HFF-Myc (cell line): ENCODE measurements at regions not wholly inside any gene's neighbourhood (a gene's known extent, or its start where the extent isn't known, plus 50 kb on each side); places are given as distances from the start of the nearest gene placed in this dataset.
"Not testable (repeated sequence)": the region's sequence is repeated elsewhere in the genome, so short reads cannot be mapped to it uniquely, and the experiment has no call there.

Experiments
- DNase-seq: peaks from one replicate; pipeline ENCODE4 v3.0.0-alpha.2; 2011; ENCODE audit warnings: low read depth; ENCODE audit errors: extremely low read depth
- H3K4me3 ChIP-seq: replicated peaks from 2 replicates; pipeline ENCODE4 v1.5.1; 2011; ENCODE audit warnings: low read depth, mild to moderate bottlenecking, control low read depth, low read length
- CTCF ChIP-seq: IDR thresholded peaks from 2 replicates; pipeline ENCODE4 v1.5.1; 2012; ENCODE audit warnings: mild to moderate bottlenecking, low read depth, low read length, control low read depth; ENCODE audit errors: missing control alignments

- no peak for TF ChIP-seq CTCF
- no peak overlapping the region for H3K4me3 ChIP-seq
- DNase-seq = no peak
These were observed 702.9 kb downstream of the BCL11A start for GRCh38 chr2:59850554-59850953.

- DNase-seq = no peak
- H3K4me3 ChIP-seq = no peak overlapping the region
- no peak for TF ChIP-seq CTCF
These were observed 719.5 kb downstream of the BCL11A start for GRCh38 chr2:59833941-59834340.

- DNase-seq = no peak
- H3K4me3 ChIP-seq = no peak overlapping the region
- no peak for TF ChIP-seq CTCF
These were observed 722.9 kb downstream of the BCL11A start for GRCh38 chr2:59830601-59831000.

- TF ChIP-seq CTCF = no peak
- no peak for DNase-seq
- no peak overlapping the region for H3K4me3 ChIP-seq
These were observed 725.8 kb downstream of the BCL11A start for GRCh38 chr2:59827677-59828076.

GRCh38 chr2:59826177-59826576, 727.3 kb downstream of the BCL11A start:
- no peak overlapping the region for H3K4me3 ChIP-seq
- no peak for TF ChIP-seq CTCF
- DNase-seq = no peak

- TF ChIP-seq CTCF = no peak
- H3K4me3 ChIP-seq = no peak overlapping the region
- no peak for DNase-seq
These were observed 729.1 kb downstream of the BCL11A start for GRCh38 chr2:59824314-59824713.

GRCh38 chr2:59816075-59816474, 737.4 kb downstream of the BCL11A start:
- no peak overlapping the region for H3K4me3 ChIP-seq
- TF ChIP-seq CTCF = no peak
- DNase-seq = no peak

- DNase-seq, H3K4me3 ChIP-seq: not testable (repeated sequence)
These were observed 743.2 kb downstream of the BCL11A start for GRCh38 chr2:59810283-59810682.
